ENCODE measurements at regions not wholly inside any gene's neighbourhood (a gene's known extent, or its start where the extent isn't known, plus 50 kb on each side); places are given as distances from the start of the nearest gene placed in this dataset.
"Not testable (repeated sequence)": the region's sequence is repeated elsewhere in the genome, so short reads cannot be mapped to it uniquely, and the experiment has no call there.

DNA sequence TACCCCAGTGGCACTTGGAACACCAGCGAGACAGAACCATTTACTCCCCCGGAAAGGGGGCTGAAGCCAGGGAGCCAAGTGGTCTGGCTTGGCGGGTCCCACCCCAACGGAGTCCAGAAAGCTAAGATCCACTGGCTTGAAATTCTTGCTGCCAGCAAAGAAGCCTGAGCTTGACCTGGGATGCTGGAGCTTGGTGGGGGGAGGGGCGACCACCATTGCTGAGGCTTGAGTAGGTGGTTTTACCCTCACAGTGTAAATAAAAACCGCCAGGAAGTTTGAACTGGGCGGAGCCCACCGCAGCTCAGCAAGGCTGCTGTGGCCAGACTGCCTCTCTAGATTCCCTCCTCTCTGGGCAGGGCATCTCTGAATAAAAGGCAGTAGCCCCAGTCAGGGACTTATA is 62.8 kb downstream of the RPS24 start:
- peak in 1 of 2 donors; percentile 0 for DNase-seq

DNA sequence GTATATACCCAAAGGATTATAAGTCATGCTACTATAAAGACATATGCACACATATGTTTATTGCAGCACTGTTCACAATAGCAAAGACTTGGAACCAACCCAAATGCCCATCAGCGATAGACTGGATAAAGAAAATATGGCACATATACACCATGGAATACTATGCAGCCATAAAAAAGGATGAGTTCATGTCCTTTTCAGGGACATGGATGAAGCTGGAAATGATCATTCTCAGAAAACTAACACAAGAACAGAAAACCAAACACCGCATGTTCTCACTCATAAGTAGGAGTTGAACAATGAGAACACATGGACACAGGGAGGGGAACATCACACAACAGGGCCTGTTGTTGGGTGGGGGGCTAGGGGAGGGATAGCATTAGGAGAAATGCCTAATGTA is 68.9 kb downstream of the RPS24 start:
- DNase-seq = not testable (repeated sequence)

GRCh38 chr10:78109210-78109609 is 75.5 kb downstream of the RPS24 start:
- DNase-seq = no peak

- no peak for DNase-seq
Measured at GRCh38 chr10:78115135-78115853, 81.6 kb downstream of the RPS24 start.

GRCh38 chr10:78116361-78116760 is 82.7 kb downstream of the RPS24 start:
- DNase-seq = no peak

DNA sequence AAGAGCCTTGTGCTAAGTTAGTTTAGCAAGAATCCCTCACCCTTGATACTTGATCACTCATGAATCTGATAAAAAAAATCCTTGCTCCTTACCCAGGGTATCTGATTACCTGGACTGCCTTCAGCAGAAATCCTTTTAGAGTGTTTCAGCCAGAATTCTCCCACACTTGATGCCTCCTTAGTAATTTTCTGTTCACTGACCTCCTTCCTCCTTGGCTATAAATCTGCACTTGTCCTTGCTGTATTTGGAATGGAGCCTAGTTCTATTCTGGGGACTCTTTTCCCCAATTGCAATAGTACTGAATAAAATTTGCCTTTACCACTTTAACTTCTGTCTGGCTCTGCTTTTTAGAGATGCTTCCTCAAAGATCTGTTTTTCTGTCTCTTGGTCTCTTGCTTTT is 84.9 kb downstream of the RPS24 start:
- no peak for DNase-seq

DNA sequence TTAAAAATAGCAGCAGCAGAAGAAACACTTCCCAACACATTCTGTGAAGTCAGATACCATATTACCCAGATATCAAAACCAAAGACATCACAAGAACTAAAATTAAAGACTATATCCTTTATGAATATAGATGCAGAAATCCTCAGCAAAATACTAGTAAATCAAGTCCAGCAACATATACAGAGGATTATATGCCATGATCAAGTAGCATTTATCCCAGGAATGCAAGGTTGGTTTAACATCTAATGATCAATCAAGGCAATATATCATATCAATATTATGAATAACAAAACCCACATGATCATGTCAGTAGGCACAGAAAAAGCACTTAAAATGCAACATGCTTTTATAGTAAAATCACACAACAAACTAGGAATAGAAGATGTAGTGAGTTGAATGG is 88.1 kb downstream of the RPS24 start:
- DNase-seq = no peak

GRCh38 chr10:78124167-78124566 is 90.5 kb downstream of the RPS24 start:
- DNase-seq = no peak

GRCh38 chr10:78129211-78129610 is 95.5 kb downstream of the RPS24 start:
- DNase-seq = no peak

- no peak for DNase-seq
Measured at GRCh38 chr10:78130966-78131710, 97.5 kb downstream of the RPS24 start.

DNA sequence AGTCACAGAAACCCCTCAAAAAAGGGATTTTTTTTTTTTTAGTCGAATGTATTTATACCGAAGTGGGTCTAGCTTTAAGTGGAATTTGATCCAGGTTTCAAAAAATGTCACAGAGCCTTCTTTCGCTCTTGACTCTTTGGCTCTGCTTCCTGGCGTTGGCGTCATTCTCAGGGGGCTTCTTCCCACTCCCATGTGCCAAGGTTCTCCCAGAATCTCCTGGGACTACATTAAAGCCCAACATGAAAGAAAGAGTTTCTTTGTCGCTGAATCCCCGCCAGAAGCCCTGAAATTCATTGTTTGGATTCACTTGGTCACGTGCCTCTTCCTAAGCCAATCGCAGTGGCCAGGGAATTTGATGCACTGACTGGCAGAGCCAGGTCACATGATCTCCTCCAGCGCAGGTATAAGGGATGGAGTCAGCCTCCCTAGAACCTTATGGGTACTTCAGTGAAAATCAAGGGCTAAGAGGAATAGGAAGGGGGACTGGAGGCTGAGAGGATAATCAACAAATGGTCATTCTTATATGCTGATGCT is 101.2 kb downstream of the RPS24 start:
- no peak for DNase-seq

- no peak for DNase-seq
Measured at GRCh38 chr10:78137147-78137546, 103.5 kb downstream of the RPS24 start.

DNA sequence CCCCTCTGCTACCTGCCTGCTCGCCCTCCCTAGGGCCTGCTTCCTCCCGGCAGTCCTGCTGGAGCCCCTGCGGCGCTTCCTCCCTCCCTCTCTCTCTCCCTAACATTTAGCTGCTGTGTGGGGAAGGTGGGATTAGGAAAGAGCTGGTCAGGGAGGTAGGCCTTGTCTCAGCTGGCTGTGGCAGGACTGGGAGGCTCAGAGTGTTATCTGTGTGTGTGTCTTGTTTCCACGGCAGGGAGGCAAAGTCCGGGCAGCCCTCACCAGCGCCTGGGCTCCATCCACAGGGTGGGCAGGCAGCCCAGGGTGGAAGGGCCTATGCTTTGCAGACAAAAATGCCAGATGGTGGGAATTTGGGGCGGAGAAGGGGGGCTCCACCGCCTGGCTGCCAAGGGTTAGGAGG is 105.7 kb downstream of the RPS24 start:
- DNase-seq = no peak

DNA sequence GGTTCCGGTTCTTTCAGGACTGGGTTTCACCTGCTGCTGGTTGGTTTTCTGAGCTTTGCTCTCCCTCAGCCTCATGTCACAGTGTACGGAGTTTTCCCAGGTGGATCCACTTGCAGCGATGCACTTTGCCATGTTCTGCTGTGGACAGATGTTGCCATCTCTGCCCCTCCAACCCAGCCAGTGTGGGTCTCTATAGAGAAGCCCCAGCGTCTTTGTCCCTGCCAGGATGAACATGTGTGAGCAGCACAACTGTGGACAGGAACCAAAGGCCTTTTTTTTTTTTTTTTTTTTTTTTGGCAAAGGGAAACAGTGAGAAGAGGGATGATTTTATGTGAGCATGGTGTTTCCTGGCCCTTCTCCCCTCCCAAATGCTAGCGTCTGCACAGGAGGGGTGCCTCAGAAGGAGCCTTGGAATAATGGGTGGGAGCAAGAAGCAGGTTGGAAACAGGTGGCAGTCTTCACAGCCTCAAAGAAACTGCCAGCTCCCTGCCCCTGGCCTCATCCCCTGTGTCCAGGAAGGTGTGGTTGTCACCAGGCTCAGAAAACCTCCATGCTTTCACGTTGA is 106.5 kb downstream of the RPS24 start:
- DNase-seq = no peak

- DNase-seq = no peak
Measured at GRCh38 chr10:78143576-78143975, 109.9 kb downstream of the RPS24 start.

DNA sequence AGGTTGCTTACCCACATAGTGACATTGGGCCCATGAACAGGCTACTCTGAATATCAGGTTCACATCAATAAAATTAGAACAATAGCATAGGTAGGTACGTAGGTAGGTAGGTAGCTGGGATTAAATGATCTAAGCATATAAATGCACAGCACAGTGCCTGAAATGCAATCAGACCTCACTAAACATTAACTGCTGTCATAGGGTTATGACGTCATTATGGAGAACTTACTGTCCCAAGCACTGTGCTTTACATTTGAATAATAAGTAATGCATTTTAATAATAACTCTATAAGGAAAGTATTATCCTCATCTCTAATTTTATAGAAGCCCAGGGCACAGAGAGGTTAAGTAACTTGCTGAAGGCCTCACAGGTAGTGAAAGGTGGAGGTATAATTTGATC is 112.5 kb downstream of the RPS24 start:
- no peak for DNase-seq

GRCh38 chr10:78147202-78147601 is 113.5 kb downstream of the RPS24 start:
- no peak for DNase-seq

- DNase-seq = no peak
Measured at GRCh38 chr10:78148216-78148960, 114.7 kb downstream of the RPS24 start.

- DNase-seq = no peak
Measured at GRCh38 chr10:78148961-78149612, 115.4 kb downstream of the RPS24 start.

DNA sequence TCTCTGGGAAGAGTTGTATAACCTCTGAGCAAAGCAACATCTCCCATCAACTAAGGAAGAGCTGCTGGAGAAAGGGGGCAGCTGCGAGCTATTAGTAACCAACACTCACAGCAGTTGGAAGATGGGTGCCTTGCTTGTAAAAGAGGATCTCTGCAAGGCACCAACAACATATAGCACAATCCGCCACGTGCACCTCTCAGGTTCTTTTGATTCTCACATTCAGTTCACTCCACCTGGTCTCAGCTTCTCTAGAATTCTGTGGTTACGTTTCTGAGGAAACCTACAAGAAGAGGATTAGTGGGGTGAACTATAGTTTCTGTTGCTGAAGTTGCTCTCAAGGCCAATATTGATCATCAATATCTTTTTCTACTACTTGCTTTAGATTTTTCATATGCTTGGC is 117.1 kb downstream of the RPS24 start:
- DNase-seq = no peak

DNA sequence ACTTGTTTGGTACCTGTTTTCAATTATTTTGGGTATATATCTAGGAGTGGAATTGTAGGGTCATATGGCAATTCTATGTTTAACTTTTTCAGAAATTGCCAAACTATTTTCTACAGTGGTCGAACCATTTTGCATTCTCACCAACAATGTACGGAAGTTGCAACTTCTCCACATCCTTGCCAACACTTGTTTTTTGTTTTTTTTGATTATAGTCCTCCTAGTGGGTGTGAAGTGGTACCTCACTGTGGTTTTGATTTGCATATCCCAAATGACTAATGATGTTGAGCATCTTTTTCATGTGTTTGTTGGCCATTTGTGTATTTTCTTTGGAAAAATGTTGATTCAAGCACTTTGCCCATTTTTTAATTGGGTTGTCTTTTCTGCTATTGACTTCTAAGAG is 122.1 kb downstream of the RPS24 start:
- DNase-seq = no peak

DNA sequence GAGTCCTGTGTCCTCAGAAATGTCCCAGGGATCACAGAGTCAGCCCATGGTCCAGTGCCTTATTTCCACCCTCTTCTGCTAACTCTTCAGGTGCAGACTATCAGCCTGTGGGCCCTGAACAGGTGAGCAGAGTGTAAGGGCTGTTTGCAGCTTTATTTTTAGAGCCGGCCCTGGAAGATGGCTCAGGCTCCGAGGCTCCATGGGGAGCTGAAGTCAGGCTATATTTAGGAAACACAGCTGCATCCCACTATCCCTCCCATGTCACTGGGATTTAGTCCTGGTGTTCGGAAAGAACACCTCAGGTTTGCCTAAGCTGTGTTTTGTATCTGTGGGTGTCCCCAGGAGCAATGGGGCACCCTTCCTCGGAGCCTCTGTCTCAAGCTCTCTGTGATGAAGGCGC is 126.9 kb downstream of the RPS24 start:
- no peak for DNase-seq

DNA sequence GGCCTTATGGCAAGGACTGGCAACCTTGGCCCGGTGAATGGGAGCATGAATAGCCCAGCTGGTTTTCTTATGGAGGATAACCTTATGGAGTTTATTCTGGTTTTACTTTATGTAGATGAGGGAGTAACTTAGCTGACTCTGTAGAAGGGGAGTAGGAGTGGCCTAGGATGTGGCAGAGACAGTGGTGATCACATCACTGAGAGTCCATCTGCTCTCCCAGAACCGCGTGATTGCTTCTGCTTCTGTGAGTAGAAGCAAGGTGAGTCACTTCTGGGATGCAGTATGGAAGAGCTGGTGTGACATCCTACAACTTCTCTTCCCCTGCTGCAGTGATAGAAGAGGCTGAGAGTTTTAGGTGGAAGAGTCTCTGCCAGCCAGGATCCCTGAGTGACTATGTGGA is 129.2 kb downstream of the RPS24 start:
- DNase-seq = no peak

Data from CD4-positive, alpha-beta T cell treated with Interferon alpha-2 for 1 hour (primary cell).